Gastroesophageal sphincter (tissue), 3 donors: ENCODE measurements at regions not wholly inside any gene's neighbourhood (a gene's known extent, or its start where the extent isn't known, plus 50 kb on each side); places are given as distances from the start of the nearest gene placed in this dataset.

Experiments used
- EP300 ChIP-seq: sonication (generic); formaldehyde crosslinking; IDR thresholded peaks from one replicate; pipeline ENCODE4 v1.6.1; 2017; ENCODE audit warnings: antibody characterized with exemption, mild to moderate bottlenecking
- POLR2A ChIP-seq, 2 donors: fragments of 450-650 bp; IDR thresholded peaks; one replicate each; pipeline ENCODE4 v1.6.1; 2017; ENCODE audit warnings: antibody characterized with exemption in 2 of 2, mild to moderate bottlenecking in 2 of 2, moderate library complexity in 1 of 2
- POLR2AphosphoS5 ChIP-seq: sonication (generic); formaldehyde crosslinking; IDR thresholded peaks from one replicate; pipeline ENCODE4 v1.6.1; 2017; ENCODE audit warnings: antibody characterized with exemption
- TF ChIP-seq, protein P1 (sequence below), 4 experiments: fragments of 200-600 bp in 2 of 4; fragments of 450-650 bp in 2 of 4; sonication (generic) in 1 of 4; IDR thresholded peaks; one replicate each; pipeline ENCODE4 v1.5.1; 2017 to 2019; ENCODE audit warnings: antibody characterized with exemption in 4 of 4, mild to moderate bottlenecking in 2 of 4, moderate library complexity in 2 of 4

DNA sequence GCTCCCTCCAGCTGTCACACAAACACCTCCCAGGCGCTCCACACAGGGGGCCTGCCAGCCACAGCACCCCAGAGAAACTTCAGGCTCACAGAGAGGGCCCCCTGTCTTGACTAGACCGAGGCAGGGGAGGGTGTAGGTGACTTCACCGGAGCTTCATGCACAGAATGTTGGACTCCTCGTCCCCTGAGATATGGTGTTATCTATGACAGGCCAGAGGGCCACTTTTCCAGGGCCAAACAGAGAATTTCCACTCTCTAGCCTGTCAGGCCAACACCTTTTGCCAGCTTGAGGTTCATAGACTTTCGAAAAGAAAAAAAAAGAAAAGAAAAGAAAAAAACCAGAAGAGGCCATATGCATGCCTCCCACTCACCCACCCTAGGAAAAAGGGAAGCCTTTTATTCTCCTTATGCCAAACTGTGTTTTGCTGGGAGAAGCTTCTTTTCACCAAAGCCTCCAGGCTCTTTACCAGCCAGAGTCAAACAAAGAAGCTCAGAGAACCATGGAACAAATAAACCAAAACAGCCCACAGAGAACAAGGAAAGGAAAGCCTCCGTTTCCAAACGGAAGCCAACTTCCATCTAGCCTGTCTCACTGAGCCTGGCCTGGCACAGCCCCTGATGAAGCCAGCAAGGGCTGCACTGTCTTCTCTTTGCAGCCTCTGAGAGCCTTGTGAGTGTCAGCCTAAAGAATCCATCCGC, 313.2 kb upstream of the JARID2 start:
- TF ChIP-seq, protein P1, sequence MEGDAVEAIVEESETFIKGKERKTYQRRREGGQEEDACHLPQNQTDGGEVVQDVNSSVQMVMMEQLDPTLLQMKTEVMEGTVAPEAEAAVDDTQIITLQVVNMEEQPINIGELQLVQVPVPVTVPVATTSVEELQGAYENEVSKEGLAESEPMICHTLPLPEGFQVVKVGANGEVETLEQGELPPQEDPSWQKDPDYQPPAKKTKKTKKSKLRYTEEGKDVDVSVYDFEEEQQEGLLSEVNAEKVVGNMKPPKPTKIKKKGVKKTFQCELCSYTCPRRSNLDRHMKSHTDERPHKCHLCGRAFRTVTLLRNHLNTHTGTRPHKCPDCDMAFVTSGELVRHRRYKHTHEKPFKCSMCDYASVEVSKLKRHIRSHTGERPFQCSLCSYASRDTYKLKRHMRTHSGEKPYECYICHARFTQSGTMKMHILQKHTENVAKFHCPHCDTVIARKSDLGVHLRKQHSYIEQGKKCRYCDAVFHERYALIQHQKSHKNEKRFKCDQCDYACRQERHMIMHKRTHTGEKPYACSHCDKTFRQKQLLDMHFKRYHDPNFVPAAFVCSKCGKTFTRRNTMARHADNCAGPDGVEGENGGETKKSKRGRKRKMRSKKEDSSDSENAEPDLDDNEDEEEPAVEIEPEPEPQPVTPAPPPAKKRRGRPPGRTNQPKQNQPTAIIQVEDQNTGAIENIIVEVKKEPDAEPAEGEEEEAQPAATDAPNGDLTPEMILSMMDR (IDR thresholded peaks at IDR 0.05), result no peak
- TF ChIP-seq EP300 (no peak), POLR2AphosphoS5 (no peak), POLR2A (IDR thresholded peaks at IDR 0.05) (no peak)
